ENCODE measurements at regions not wholly inside any gene's neighbourhood (a gene's known extent, or its start where the extent isn't known, plus 50 kb on each side); places are given as distances from the start of the nearest gene placed in this dataset.

GRCh38 chr3:30526031-30526430 lies 80.4 kb upstream of the TGFBR2 start:
- TF ChIP-seq CEBPB (IDR thresholded peaks at IDR 0.05; ENCODE audit: low read depth, low read length) (no peak), CTCF (IDR thresholded peaks at IDR 0.05; ENCODE audit: control extremely low read depth in 1 of 3, insufficient read depth in 1 of 3, low read depth in 1 of 3, low read length in 3 of 3) (no peak), POLR2AphosphoS5 (IDR thresholded peaks at IDR 0.05; ENCODE audit: low read depth, low read length) (no peak), BRCA1 (IDR thresholded peaks at IDR 0.05; ENCODE audit: low read depth, low read length) (no peak), EZH2 (IDR thresholded peaks at IDR 0.05; ENCODE audit: low read depth, low read length, severe bottlenecking) (no peak), POLR2A (IDR thresholded peaks at IDR 0.05; ENCODE audit: control extremely low read depth in 1 of 2, low read depth in 2 of 2, low read length in 2 of 2) (no peak), TEAD4 (IDR thresholded peaks at IDR 0.05; ENCODE audit: low read depth, low read length) (no peak), GTF2F1 (IDR thresholded peaks at IDR 0.05; ENCODE audit: borderline replicate concordance, low read depth, low read length) (no peak), SAP30 (IDR thresholded peaks at IDR 0.05; ENCODE audit: insufficient read depth, insufficient replicate concordance, low read length) (no peak), EP300 (IDR thresholded peaks at IDR 0.05; ENCODE audit: borderline replicate concordance in 1 of 2, low read depth in 2 of 2, low read length in 2 of 2) (no peak)
